GM12878 (cell line): ENCODE measurements at regions not wholly inside any gene's neighbourhood (a gene's known extent, or its start where the extent isn't known, plus 50 kb on each side); places are given as distances from the start of the nearest gene placed in this dataset.

ENCODE experiments used
- ATF3 ChIP-seq: IDR thresholded peaks from 2 replicates; pipeline ENCODE4 v1.6.1; 2011; ENCODE audit warnings: low read depth, mild to moderate bottlenecking, low read length, moderate library complexity, borderline replicate concordance; ENCODE audit errors: extremely low read depth
- BCL11A ChIP-seq: IDR thresholded peaks from 2 replicates; pipeline ENCODE4 v1.6.1; 2011; ENCODE audit warnings: low read depth, low read length
- BHLHE40 ChIP-seq, 2 experiments: fragments of 450-650 bp in 1 of 2; IDR thresholded peaks; 2 replicates each; pipeline ENCODE4 v1.6.1; 2011 to 2017; ENCODE audit warnings: low read depth in 2 of 2, borderline replicate concordance in 1 of 2, improper control_type of control experiment in 1 of 2, low read length in 1 of 2, mild to moderate bottlenecking in 1 of 2
- CBX3 ChIP-seq: fragments of 200-600 bp; sonication (generic); IDR thresholded peaks from 2 replicates; pipeline ENCODE4 v1.6.1; 2016; ENCODE audit warnings: low read depth, borderline replicate concordance
- CBX5 ChIP-seq: sonication (generic); IDR thresholded peaks from 2 replicates; pipeline ENCODE4 v1.6.1; 2016; ENCODE audit warnings: low read depth, moderate library complexity, mild to moderate bottlenecking, inconsistent platforms
- DPF2 ChIP-seq: fragments of 450-650 bp; IDR thresholded peaks from 2 replicates; pipeline ENCODE4 v1.6.1; 2017; ENCODE audit warnings: mild to moderate bottlenecking
- ELK1 ChIP-seq: IDR thresholded peaks from 2 replicates; pipeline ENCODE4 v1.6.1; 2012; ENCODE audit warnings: low read depth, low read length, improper control_type of control experiment
- HDAC2 ChIP-seq: fragments of 200-600 bp; sonication (generic); IDR thresholded peaks from 2 replicates; pipeline ENCODE4 v1.6.1; 2017
- HDGF ChIP-seq: fragments of 450-650 bp; IDR thresholded peaks from 2 replicates; pipeline ENCODE4 v1.6.1; 2016; ENCODE audit warnings: antibody characterized with exemption
- IKZF1 ChIP-seq: fragments of 450-650 bp; conservative IDR thresholded peaks from 2 replicates; pipeline ENCODE4 v1.6.1; 2017; ENCODE audit warnings: antibody characterized with exemption, mild to moderate bottlenecking
- KLF5 ChIP-seq: fragments of 450-650 bp; IDR thresholded peaks from 2 replicates; pipeline ENCODE4 v1.6.1; 2014; ENCODE audit warnings: mild to moderate bottlenecking; ENCODE audit not compliant: partially characterized antibody
- MTA3 ChIP-seq: IDR thresholded peaks from 2 replicates; pipeline ENCODE4 v1.6.1; 2012; ENCODE audit warnings: low read length, inconsistent platforms, borderline replicate concordance
- NFIC ChIP-seq: IDR thresholded peaks from 2 replicates; pipeline ENCODE4 v1.6.1; 2012; ENCODE audit warnings: low read depth, mild to moderate bottlenecking, inconsistent platforms, low read length, moderate library complexity
- PAX5 ChIP-seq: IDR thresholded peaks from 2 replicates; pipeline ENCODE4 v1.6.1; 2011; ENCODE audit warnings: low read depth, low read length, borderline replicate concordance
- POLR2AphosphoS2 ChIP-seq: IDR thresholded peaks from 2 replicates; pipeline ENCODE4 v1.6.1; 2011; ENCODE audit warnings: low read depth, mild to moderate bottlenecking, low read length, improper control_type of control experiment, moderate library complexity
- RBBP5 ChIP-seq: fragments of 200-600 bp; sonication (generic); conservative IDR thresholded peaks from 2 replicates; pipeline ENCODE4 v1.6.1; 2016
- TCF3 ChIP-seq: IDR thresholded peaks from 2 replicates; pipeline ENCODE4 v1.6.1; 2012; ENCODE audit warnings: low read depth, mild to moderate bottlenecking, low read length, borderline replicate concordance; ENCODE audit not compliant: insufficient read depth
- ZNF274 ChIP-seq: IDR thresholded peaks from one replicate; pipeline ENCODE4 v1.8.0; 2011; ENCODE audit not compliant: insufficient read length, insufficient read depth
- TF ChIP-seq, protein P1 (sequence below): IDR thresholded peaks from 2 replicates; pipeline ENCODE4 v1.6.1; 2012; ENCODE audit warnings: mild to moderate bottlenecking, low read depth, low read length
- TF ChIP-seq, protein P2 (sequence below): IDR thresholded peaks from 2 replicates; pipeline ENCODE4 v1.6.1; 2011; ENCODE audit warnings: borderline replicate concordance, low read depth, mild to moderate bottlenecking, moderate library complexity, low read length; ENCODE audit not compliant: insufficient read depth, poor library complexity, severe bottlenecking
- TF ChIP-seq, protein P3 (sequence below): fragments of 450-650 bp; conservative IDR thresholded peaks from 2 replicates; pipeline ENCODE4 v1.6.1; 2017; ENCODE audit warnings: mild to moderate bottlenecking, moderate library complexity

DNA sequence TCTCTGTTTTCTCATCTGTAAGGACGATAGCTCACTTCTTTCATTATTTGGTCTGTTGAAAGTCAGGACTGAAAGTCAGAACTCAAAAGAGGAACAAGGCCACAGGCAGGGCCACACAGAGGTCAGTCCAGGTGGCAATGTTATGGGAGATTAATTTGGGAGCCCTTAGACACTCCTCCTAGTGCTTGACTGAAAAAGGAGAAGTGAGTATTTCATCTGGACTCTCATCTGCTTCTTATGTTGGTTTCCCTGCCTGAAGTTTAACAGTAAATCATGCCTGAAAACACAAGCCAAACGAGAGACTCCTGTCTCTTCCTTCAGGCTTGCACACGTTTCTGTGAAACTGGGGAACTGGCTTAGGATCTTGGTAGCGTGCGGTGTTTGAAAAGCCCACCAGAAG, 248.5 kb downstream of the BUB3 start (continued):
- TF ChIP-seq TCF3 = peak; percentile 95
- TF ChIP-seq IKZF1 = peak; percentile 100
- TF ChIP-seq, protein P1, sequence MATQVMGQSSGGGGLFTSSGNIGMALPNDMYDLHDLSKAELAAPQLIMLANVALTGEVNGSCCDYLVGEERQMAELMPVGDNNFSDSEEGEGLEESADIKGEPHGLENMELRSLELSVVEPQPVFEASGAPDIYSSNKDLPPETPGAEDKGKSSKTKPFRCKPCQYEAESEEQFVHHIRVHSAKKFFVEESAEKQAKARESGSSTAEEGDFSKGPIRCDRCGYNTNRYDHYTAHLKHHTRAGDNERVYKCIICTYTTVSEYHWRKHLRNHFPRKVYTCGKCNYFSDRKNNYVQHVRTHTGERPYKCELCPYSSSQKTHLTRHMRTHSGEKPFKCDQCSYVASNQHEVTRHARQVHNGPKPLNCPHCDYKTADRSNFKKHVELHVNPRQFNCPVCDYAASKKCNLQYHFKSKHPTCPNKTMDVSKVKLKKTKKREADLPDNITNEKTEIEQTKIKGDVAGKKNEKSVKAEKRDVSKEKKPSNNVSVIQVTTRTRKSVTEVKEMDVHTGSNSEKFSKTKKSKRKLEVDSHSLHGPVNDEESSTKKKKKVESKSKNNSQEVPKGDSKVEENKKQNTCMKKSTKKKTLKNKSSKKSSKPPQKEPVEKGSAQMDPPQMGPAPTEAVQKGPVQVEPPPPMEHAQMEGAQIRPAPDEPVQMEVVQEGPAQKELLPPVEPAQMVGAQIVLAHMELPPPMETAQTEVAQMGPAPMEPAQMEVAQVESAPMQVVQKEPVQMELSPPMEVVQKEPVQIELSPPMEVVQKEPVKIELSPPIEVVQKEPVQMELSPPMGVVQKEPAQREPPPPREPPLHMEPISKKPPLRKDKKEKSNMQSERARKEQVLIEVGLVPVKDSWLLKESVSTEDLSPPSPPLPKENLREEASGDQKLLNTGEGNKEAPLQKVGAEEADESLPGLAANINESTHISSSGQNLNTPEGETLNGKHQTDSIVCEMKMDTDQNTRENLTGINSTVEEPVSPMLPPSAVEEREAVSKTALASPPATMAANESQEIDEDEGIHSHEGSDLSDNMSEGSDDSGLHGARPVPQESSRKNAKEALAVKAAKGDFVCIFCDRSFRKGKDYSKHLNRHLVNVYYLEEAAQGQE = no peak
- no peak for TF ChIP-seq RBBP5
- no peak for TF ChIP-seq CBX5
- no peak for TF ChIP-seq KLF5
- TF ChIP-seq ELK1 = no peak
- no peak for TF ChIP-seq MTA3
- no peak for TF ChIP-seq HDGF
- TF ChIP-seq NFIC = no peak
- TF ChIP-seq HDAC2 = 0 out of 2 replicates have a peak, but pooled peaks have one; percentile 8
- no peak for TF ChIP-seq ZNF274
- TF ChIP-seq DPF2 = peak; percentile 95
- TF ChIP-seq BHLHE40 (IDR thresholded peaks at IDR 0.05; ENCODE audit: borderline replicate concordance in 1 of 2, low read depth in 2 of 2, low read length in 1 of 2) = peak; percentile 29 to 66; a peak in 3 of 4 replicates
- TF ChIP-seq, protein P2, sequence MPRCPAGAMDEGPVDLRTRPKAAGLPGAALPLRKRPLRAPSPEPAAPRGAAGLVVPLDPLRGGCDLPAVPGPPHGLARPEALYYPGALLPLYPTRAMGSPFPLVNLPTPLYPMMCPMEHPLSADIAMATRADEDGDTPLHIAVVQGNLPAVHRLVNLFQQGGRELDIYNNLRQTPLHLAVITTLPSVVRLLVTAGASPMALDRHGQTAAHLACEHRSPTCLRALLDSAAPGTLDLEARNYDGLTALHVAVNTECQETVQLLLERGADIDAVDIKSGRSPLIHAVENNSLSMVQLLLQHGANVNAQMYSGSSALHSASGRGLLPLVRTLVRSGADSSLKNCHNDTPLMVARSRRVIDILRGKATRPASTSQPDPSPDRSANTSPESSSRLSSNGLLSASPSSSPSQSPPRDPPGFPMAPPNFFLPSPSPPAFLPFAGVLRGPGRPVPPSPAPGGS = peak; percentile 88
- TF ChIP-seq PAX5 = peak; percentile 91
- peak; percentile 94 for TF ChIP-seq BCL11A
- no peak for TF ChIP-seq CBX3
- no peak for TF ChIP-seq ATF3
- TF ChIP-seq, protein P3, sequence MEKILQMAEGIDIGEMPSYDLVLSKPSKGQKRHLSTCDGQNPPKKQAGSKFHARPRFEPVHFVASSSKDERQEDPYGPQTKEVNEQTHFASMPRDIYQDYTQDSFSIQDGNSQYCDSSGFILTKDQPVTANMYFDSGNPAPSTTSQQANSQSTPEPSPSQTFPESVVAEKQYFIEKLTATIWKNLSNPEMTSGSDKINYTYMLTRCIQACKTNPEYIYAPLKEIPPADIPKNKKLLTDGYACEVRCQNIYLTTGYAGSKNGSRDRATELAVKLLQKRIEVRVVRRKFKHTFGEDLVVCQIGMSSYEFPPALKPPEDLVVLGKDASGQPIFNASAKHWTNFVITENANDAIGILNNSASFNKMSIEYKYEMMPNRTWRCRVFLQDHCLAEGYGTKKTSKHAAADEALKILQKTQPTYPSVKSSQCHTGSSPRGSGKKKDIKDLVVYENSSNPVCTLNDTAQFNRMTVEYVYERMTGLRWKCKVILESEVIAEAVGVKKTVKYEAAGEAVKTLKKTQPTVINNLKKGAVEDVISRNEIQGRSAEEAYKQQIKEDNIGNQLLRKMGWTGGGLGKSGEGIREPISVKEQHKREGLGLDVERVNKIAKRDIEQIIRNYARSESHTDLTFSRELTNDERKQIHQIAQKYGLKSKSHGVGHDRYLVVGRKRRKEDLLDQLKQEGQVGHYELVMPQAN = no peak
- TF ChIP-seq POLR2AphosphoS2 = no peak
